ENCODE measurements at regions not wholly inside any gene's neighbourhood (a gene's known extent, or its start where the extent isn't known, plus 50 kb on each side); places are given as distances from the start of the nearest gene placed in this dataset.

DNA sequence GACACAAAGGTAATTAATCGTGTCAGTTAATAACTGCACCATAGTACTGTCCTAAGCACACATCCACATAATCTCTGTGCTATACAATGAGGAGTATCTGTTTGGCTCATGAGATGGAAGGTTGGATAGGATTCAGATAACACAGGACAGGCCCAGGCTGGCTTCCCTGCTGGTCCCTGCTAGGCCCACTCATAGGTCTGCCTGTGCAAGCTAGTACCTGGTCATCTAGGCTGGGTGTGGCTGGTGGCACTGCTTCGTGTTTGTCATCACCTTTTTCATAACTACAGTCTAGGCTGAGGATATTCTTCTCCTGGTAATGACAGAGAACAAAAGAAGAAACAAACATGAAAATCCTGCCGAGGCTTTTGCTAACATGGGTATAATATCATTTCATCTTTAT is 392.8 kb downstream of the TRIB2 start:
- no peak for TF ChIP-seq CTCF (IDR thresholded peaks at IDR 0.05)
- TF ChIP-seq POLR2A (IDR thresholded peaks at IDR 0.05) = no peak

All from heart left ventricle (tissue), 13 donors.